GM23338 (cell line): ENCODE measurements at regions not wholly inside any gene's neighbourhood (a gene's known extent, or its start where the extent isn't known, plus 50 kb on each side); places are given as distances from the start of the nearest gene placed in this dataset.

Experiments
- ATAC-seq: fragments of 200-7000 bp; cut with Tn5 transposase; 3 replicates; pipeline ENCODE4 v1.9.1; 2020
- DNase-seq: peaks from one replicate; pipeline ENCODE4 v3.0.0-alpha.2; 2015; ENCODE audit warnings: low spot score
- H2AFZ ChIP-seq: fragments of 200-600 bp; sonication (generic); 2 replicates; pipeline ENCODE4 v1.8.0; 2016; ENCODE audit warnings: antibody characterized with exemption, mild to moderate bottlenecking, moderate library complexity
- H3F3A ChIP-seq: fragments of 200-600 bp; sonication (generic); replicated peaks from 2 replicates; pipeline ENCODE4 v1.8.0; 2017; ENCODE audit warnings: antibody characterized with exemption, mixed run types, low read depth
- H3K27ac ChIP-seq: fragments of 200-600 bp; sonication (generic); 2 replicates; pipeline ENCODE4 v1.6.1; 2016; ENCODE audit warnings: low read depth
- H3K27me3 ChIP-seq: fragments of 200-600 bp; sonication (generic); 2 replicates; pipeline ENCODE4 v1.8.0; 2016; ENCODE audit warnings: mild to moderate bottlenecking, mixed run types, moderate library complexity; ENCODE audit not compliant: insufficient read depth
- H3K36me3 ChIP-seq: fragments of 200-600 bp; sonication (generic); 2 replicates; pipeline ENCODE4 v1.8.0; 2016; ENCODE audit warnings: mild to moderate bottlenecking; ENCODE audit not compliant: insufficient read depth
- H3K4me1 ChIP-seq: fragments of 200-600 bp; sonication (generic); 2 replicates; pipeline ENCODE4 v1.8.0; 2016; ENCODE audit warnings: mild to moderate bottlenecking, moderate library complexity; ENCODE audit not compliant: insufficient read depth
- H3K4me2 ChIP-seq: fragments of 200-600 bp; sonication (generic); 2 replicates; pipeline ENCODE4 v1.7.1; 2017; ENCODE audit warnings: mixed run types
- H3K4me3 ChIP-seq: fragments of 200-600 bp; sonication (generic); 2 replicates; pipeline ENCODE4 v1.6.1; 2016; ENCODE audit warnings: mixed run types
- H3K79me2 ChIP-seq: fragments of 200-600 bp; sonication (generic); replicated peaks from 2 replicates; pipeline ENCODE4 v1.8.0; 2017; ENCODE audit warnings: mild to moderate bottlenecking; ENCODE audit not compliant: insufficient read depth
- H3K9me2 ChIP-seq: fragments of 200-600 bp; sonication (generic); 2 replicates; pipeline ENCODE4 v1.8.0; 2017; ENCODE audit not compliant: insufficient read depth
- H4K20me1 ChIP-seq: fragments of 200-600 bp; sonication (generic); replicated peaks from 2 replicates; pipeline ENCODE4 v1.8.0; 2017; ENCODE audit warnings: mild to moderate bottlenecking; ENCODE audit not compliant: insufficient read depth
- H3K27ac Mint-ChIP-seq: 2 replicates; pipeline ENCODE4 v1.8.0; 2020; ENCODE audit warnings: inconsistent platforms, mild to moderate bottlenecking, moderate library complexity, mixed read lengths
- H3K27me3 Mint-ChIP-seq: 3 replicates; pipeline ENCODE4 v1.8.0; 2022; ENCODE audit warnings: low read depth, mild to moderate bottlenecking, moderate library complexity, mixed read lengths, inconsistent platforms; ENCODE audit not compliant: insufficient read depth, poor library complexity
- H3K36me3 Mint-ChIP-seq: 3 replicates; pipeline ENCODE4 v1.8.0; 2021; ENCODE audit warnings: low read depth, mild to moderate bottlenecking, inconsistent platforms, moderate library complexity, mixed read lengths
- H3K4me1 Mint-ChIP-seq: 3 replicates; pipeline ENCODE4 v1.8.0; 2020; ENCODE audit warnings: mild to moderate bottlenecking, inconsistent platforms, mixed read lengths
- H3K4me3 Mint-ChIP-seq: 3 replicates; pipeline ENCODE4 v1.8.0; 2021; ENCODE audit warnings: moderate library complexity, mild to moderate bottlenecking, inconsistent platforms, mixed read lengths
- H3K9me3 Mint-ChIP-seq: 3 replicates; pipeline ENCODE4 v1.8.0; 2020; ENCODE audit warnings: moderate library complexity, mild to moderate bottlenecking, inconsistent platforms, mixed read lengths
- CREB1 ChIP-seq: fragments of 250-450 bp; sonication (Bioruptor Pico); IDR thresholded peaks from 2 replicates; pipeline ENCODE4 v1.5.0; 2020; ENCODE audit warnings: low read depth, mild to moderate bottlenecking, moderate library complexity
- EZH2 ChIP-seq: fragments of 200-600 bp; sonication (generic); IDR thresholded peaks from one replicate; pipeline ENCODE4 v1.8.0; 2017; ENCODE audit warnings: antibody characterized with exemption, mild to moderate bottlenecking, low read depth; ENCODE audit not compliant: unreplicated experiment
- POLR2AphosphoS5 ChIP-seq: IDR thresholded peaks from 2 replicates; pipeline ENCODE4 v1.6.1; 2016; ENCODE audit warnings: antibody characterized with exemption, low read depth
- STAT1 ChIP-seq: IDR thresholded peaks from one replicate; pipeline ENCODE4 v1.6.1; 2016; ENCODE audit warnings: antibody characterized with exemption; ENCODE audit not compliant: unreplicated experiment
- ZNF114 ChIP-seq: fragments of 250-450 bp; sonication (Bioruptor Pico); IDR thresholded peaks from 2 replicates; pipeline ENCODE4 v1.5.0; 2020; ENCODE audit warnings: mild to moderate bottlenecking, moderate library complexity
- ZNF331 ChIP-seq: fragments of 250-450 bp; sonication (Bioruptor Pico); IDR thresholded peaks from 2 replicates; pipeline ENCODE4 v1.5.0; 2020; ENCODE audit warnings: low read depth, mild to moderate bottlenecking, moderate library complexity
- TF ChIP-seq, protein P1 (sequence below): IDR thresholded peaks from one replicate; pipeline ENCODE4 v1.6.1; 2018; ENCODE audit warnings: antibody characterized with exemption; ENCODE audit not compliant: unreplicated experiment
- TF ChIP-seq, protein P2 (sequence below), 2 experiments: fragments of 200-600 bp in 1 of 2; sonication (generic) in 1 of 2; conservative IDR thresholded peaks; 2 replicates each; pipeline versions ENCODE4 v1.5.1 to v1.6.1; 2016 to 2017; ENCODE audit warnings: antibody characterized with exemption in 2 of 2, low read depth in 2 of 2, mild to moderate bottlenecking in 2 of 2, moderate library complexity in 1 of 2
- TF ChIP-seq, protein P3 (sequence below): fragments of 250-450 bp; sonication (Bioruptor Pico); IDR thresholded peaks from 2 replicates; pipeline ENCODE4 v1.5.0; 2020; ENCODE audit warnings: mild to moderate bottlenecking, moderate library complexity

DNA sequence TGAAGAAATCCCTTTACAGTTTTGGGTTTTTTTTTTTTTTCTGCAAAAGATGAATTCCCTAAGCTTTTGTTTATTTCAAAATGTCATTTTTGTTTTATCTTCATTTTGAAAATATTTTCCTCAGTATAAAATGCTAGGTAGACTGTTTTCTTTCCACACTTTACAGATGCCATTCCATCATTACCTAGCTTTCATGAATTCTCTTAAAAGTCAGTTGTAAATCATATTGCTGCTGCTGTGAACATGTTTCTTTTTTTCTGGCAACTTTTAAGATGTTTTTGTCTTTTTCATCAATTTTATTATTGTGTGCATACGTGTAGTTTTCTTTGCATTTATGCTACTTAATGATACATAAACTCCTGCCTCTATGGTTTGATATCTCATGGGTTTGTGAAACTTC, 168.3 kb downstream of the FAXC start:
- no peak overlapping the region for H3K4me3 ChIP-seq
- H3K27me3 Mint-ChIP-seq = peaks cover 1% of the 10 kb centered on the region
- no peak for ATAC-seq

More for the DNA sequence above, 168.3 kb downstream of the FAXC start:
- no peak for TF ChIP-seq ZNF114 (CRISPR knock-in tag)
- TF ChIP-seq, protein P1, sequence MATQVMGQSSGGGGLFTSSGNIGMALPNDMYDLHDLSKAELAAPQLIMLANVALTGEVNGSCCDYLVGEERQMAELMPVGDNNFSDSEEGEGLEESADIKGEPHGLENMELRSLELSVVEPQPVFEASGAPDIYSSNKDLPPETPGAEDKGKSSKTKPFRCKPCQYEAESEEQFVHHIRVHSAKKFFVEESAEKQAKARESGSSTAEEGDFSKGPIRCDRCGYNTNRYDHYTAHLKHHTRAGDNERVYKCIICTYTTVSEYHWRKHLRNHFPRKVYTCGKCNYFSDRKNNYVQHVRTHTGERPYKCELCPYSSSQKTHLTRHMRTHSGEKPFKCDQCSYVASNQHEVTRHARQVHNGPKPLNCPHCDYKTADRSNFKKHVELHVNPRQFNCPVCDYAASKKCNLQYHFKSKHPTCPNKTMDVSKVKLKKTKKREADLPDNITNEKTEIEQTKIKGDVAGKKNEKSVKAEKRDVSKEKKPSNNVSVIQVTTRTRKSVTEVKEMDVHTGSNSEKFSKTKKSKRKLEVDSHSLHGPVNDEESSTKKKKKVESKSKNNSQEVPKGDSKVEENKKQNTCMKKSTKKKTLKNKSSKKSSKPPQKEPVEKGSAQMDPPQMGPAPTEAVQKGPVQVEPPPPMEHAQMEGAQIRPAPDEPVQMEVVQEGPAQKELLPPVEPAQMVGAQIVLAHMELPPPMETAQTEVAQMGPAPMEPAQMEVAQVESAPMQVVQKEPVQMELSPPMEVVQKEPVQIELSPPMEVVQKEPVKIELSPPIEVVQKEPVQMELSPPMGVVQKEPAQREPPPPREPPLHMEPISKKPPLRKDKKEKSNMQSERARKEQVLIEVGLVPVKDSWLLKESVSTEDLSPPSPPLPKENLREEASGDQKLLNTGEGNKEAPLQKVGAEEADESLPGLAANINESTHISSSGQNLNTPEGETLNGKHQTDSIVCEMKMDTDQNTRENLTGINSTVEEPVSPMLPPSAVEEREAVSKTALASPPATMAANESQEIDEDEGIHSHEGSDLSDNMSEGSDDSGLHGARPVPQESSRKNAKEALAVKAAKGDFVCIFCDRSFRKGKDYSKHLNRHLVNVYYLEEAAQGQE = no peak
- TF ChIP-seq, protein P2, sequence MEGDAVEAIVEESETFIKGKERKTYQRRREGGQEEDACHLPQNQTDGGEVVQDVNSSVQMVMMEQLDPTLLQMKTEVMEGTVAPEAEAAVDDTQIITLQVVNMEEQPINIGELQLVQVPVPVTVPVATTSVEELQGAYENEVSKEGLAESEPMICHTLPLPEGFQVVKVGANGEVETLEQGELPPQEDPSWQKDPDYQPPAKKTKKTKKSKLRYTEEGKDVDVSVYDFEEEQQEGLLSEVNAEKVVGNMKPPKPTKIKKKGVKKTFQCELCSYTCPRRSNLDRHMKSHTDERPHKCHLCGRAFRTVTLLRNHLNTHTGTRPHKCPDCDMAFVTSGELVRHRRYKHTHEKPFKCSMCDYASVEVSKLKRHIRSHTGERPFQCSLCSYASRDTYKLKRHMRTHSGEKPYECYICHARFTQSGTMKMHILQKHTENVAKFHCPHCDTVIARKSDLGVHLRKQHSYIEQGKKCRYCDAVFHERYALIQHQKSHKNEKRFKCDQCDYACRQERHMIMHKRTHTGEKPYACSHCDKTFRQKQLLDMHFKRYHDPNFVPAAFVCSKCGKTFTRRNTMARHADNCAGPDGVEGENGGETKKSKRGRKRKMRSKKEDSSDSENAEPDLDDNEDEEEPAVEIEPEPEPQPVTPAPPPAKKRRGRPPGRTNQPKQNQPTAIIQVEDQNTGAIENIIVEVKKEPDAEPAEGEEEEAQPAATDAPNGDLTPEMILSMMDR (conservative IDR thresholded peaks at IDR 0.05; ENCODE audit: low read depth in 2 of 2) = no peak
- TF ChIP-seq POLR2AphosphoS5 = no peak
- TF ChIP-seq ZNF331 (CRISPR knock-in tag) = no peak
- TF ChIP-seq, protein P3, sequence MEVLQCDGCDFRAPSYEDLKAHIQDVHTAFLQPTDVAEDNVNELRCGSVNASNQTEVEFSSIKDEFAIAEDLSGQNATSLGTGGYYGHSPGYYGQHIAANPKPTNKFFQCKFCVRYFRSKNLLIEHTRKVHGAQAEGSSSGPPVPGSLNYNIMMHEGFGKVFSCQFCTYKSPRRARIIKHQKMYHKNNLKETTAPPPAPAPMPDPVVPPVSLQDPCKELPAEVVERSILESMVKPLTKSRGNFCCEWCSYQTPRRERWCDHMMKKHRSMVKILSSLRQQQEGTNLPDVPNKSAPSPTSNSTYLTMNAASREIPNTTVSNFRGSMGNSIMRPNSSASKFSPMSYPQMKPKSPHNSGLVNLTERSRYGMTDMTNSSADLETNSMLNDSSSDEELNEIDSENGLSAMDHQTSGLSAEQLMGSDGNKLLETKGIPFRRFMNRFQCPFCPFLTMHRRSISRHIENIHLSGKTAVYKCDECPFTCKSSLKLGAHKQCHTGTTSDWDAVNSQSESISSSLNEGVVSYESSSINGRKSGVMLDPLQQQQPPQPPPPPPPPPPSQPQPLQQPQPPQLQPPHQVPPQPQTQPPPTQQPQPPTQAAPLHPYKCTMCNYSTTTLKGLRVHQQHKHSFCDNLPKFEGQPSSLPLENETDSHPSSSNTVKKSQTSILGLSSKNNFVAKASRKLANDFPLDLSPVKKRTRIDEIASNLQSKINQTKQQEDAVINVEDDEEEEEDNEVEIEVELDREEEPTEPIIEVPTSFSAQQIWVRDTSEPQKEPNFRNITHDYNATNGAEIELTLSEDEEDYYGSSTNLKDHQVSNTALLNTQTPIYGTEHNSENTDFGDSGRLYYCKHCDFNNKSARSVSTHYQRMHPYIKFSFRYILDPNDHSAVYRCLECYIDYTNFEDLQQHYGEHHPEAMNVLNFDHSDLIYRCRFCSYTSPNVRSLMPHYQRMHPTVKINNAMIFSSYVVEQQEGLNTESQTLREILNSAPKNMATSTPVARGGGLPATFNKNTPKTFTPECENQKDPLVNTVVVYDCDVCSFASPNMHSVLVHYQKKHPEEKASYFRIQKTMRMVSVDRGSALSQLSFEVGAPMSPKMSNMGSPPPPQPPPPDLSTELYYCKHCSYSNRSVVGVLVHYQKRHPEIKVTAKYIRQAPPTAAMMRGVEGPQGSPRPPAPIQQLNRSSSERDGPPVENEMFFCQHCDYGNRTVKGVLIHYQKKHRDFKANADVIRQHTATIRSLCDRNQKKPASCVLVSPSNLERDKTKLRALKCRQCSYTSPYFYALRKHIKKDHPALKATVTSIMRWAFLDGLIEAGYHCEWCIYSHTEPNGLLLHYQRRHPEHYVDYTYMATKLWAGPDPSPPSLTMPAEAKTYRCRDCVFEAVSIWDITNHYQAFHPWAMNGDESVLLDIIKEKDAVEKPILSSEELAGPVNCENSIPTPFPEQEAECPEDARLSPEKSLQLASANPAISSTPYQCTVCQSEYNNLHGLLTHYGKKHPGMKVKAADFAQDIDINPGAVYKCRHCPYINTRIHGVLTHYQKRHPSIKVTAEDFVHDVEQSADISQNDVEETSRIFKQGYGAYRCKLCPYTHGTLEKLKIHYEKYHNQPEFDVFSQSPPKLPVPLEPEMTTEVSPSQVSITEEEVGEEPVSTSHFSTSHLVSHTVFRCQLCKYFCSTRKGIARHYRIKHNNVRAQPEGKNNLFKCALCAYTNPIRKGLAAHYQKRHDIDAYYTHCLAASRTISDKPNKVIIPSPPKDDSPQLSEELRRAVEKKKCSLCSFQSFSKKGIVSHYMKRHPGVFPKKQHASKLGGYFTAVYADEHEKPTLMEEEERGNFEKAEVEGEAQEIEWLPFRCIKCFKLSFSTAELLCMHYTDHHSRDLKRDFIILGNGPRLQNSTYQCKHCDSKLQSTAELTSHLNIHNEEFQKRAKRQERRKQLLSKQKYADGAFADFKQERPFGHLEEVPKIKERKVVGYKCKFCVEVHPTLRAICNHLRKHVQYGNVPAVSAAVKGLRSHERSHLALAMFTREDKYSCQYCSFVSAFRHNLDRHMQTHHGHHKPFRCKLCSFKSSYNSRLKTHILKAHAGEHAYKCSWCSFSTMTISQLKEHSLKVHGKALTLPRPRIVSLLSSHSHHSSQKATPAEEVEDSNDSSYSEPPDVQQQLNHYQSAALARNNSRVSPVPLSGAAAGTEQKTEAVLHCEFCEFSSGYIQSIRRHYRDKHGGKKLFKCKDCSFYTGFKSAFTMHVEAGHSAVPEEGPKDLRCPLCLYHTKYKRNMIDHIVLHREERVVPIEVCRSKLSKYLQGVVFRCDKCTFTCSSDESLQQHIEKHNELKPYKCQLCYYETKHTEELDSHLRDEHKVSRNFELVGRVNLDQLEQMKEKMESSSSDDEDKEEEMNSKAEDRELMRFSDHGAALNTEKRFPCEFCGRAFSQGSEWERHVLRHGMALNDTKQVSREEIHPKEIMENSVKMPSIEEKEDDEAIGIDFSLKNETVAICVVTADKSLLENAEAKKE = no peak
- no peak for TF ChIP-seq STAT1
- no peak for TF ChIP-seq CREB1 (CRISPR knock-in tag)
- no peak for TF ChIP-seq EZH2
- no peaks in the 10 kb centered on the region for H4K20me1 ChIP-seq
- H3K4me1 ChIP-seq = peaks cover 5% of the 10 kb centered on the region; the same call in 1 of the 2 replicates
- no peak overlapping the region for H3K27ac ChIP-seq
- Mint-ChIP-seq H3K9me3 (peaks cover 35% of the 10 kb centered on the region), H3K4me1 (peaks cover 4% of the 10 kb centered on the region; the same call in 2 of the 3 replicates), H3K27ac (no peak overlapping the region), H3K36me3 (peaks cover 15% of the 10 kb centered on the region; the same call in 2 of the 3 replicates), H3K4me3 (no peak overlapping the region)
- no peaks in the 10 kb centered on the region for H3K79me2 ChIP-seq
- no peaks in the 10 kb centered on the region for H3K27me3 ChIP-seq
- DNase-seq = no peak
- no peak overlapping the region for H3K4me2 ChIP-seq
- H3K36me3 ChIP-seq = peaks cover 15% of the 10 kb centered on the region
- no peaks in the 10 kb centered on the region for H3K9me2 ChIP-seq
- no peak overlapping the region for H2AFZ ChIP-seq
- no peaks in the 10 kb centered on the region for H3F3A ChIP-seq
